SK-N-SH (cell line): ENCODE measurements at regions not wholly inside any gene's neighbourhood (a gene's known extent, or its start where the extent isn't known, plus 50 kb on each side); places are given as distances from the start of the nearest gene placed in this dataset.

Source experiments
- CTCF ChIA-PET: fragments of 300-600, 350-600 bp; formaldehyde crosslinking; extraction: SDS; loops from one replicate; lab custom pipeline; 2021; lab: Yijun Ruan, JAX
- POLR2A ChIA-PET: fragments of 350-600 bp; sonication (Branson Sonifier 250); formaldehyde crosslinking; extraction: SDS; loops from one replicate; lab custom pipeline; 2020; ENCODE audit warnings: antibody characterized with exemption, inconsistent platforms; lab: Yijun Ruan, JAX
- DNase-seq: peaks from one replicate; pipeline ENCODE4 v3.0.0; 2012
- H2AFZ ChIP-seq: fragments of 200-600 bp; sonication (generic); 2 replicates; pipeline ENCODE4 v1.8.1; 2016; ENCODE audit warnings: antibody characterized with exemption, mild to moderate bottlenecking, low read depth
- H3F3A ChIP-seq: fragments of 200-600 bp; sonication (generic); replicated peaks from 2 replicates; pipeline ENCODE3; 2016; ENCODE audit warnings: antibody characterized with exemption, mild to moderate bottlenecking; ENCODE audit not compliant: insufficient read depth
- H3K27ac ChIP-seq, 2 experiments: fragments of 200-500 bp in 1 of 2; fragments of 200-600 bp in 1 of 2; sonication (Bioruptor generic) in 1 of 2; sonication (generic), shearing (Covaris generic) in 1 of 2; 2 replicates each; pipeline versions ENCODE4 v1.5.1 to v1.6.1; 2014 to 2016; ENCODE audit warnings: low read depth in 2 of 2, inconsistent platforms in 1 of 2, low read length in 1 of 2, mild to moderate bottlenecking in 1 of 2, mixed read lengths in 1 of 2
- H3K27me3 ChIP-seq: fragments of 200-600 bp; sonication (generic), shearing (Covaris generic); 2 replicates; pipeline ENCODE4 v1.6.1; 2016; ENCODE audit warnings: mixed run types; ENCODE audit not compliant: insufficient read depth
- H3K36me3 ChIP-seq, 2 experiments: fragments of 200-500 bp in 1 of 2; fragments of 200-600 bp in 1 of 2; sonication (Bioruptor generic) in 1 of 2; sonication (generic) in 1 of 2; replicated peaks in 1 of 2; 2 replicates each; pipeline versions ENCODE3 to v1.5.1; 2014 to 2016; ENCODE audit warnings: low read length in 1 of 2, mild to moderate bottlenecking in 1 of 2; ENCODE audit not compliant: insufficient read depth in 2 of 2, control insufficient read depth in 1 of 2
- H3K4me1 ChIP-seq, 2 experiments: fragments of 200-500 bp in 1 of 2; fragments of 200-600 bp in 1 of 2; sonication (Bioruptor generic) in 1 of 2; sonication (generic), shearing (Covaris generic) in 1 of 2; 2 replicates each; pipeline versions ENCODE4 v1.5.1 to v1.6.1; 2014 to 2016; ENCODE audit warnings: low read depth in 1 of 2, low read length in 1 of 2, mixed run types in 1 of 2; ENCODE audit not compliant: insufficient read depth in 2 of 2, control insufficient read depth in 1 of 2
- H3K4me2 ChIP-seq: fragments of 200-600 bp; sonication (generic), shearing (Covaris generic); 2 replicates; pipeline ENCODE4 v1.6.1; 2017; ENCODE audit warnings: mixed run types
- H3K4me3 ChIP-seq, 2 experiments: fragments of 200-500 bp in 1 of 2; fragments of 200-600 bp in 1 of 2; sonication (Bioruptor generic) in 1 of 2; sonication (generic), shearing (Covaris generic) in 1 of 2; 2 replicates each; pipeline versions ENCODE4 v1.5.1 to v1.8.1; 2014 to 2016; ENCODE audit warnings: low read depth in 2 of 2, inconsistent platforms in 1 of 2, low read length in 1 of 2, mild to moderate bottlenecking in 1 of 2, mixed read lengths in 1 of 2, moderate library complexity in 1 of 2
- H3K79me2 ChIP-seq: fragments of 200-600 bp; sonication (generic); 2 replicates; pipeline ENCODE4 v1.8.1; 2017; ENCODE audit warnings: mild to moderate bottlenecking; ENCODE audit not compliant: insufficient read depth
- H3K9ac ChIP-seq: fragments of 200-600 bp; sonication (generic); 2 replicates; pipeline ENCODE4 v1.6.1; 2017; ENCODE audit warnings: mixed run types
- H3K9me2 ChIP-seq: fragments of 200-600 bp; sonication (generic); 2 replicates; pipeline ENCODE4 v1.6.1; 2017; ENCODE audit warnings: mixed run types
- H3K9me3 ChIP-seq: fragments of 200-600 bp; sonication (generic); 2 replicates; pipeline ENCODE4 v1.6.1; 2017; ENCODE audit warnings: mixed run types, mild to moderate bottlenecking, moderate library complexity
- H4K20me1 ChIP-seq: fragments of 200-600 bp; sonication (generic); 2 replicates; pipeline ENCODE4 v1.6.1; 2017; ENCODE audit warnings: mild to moderate bottlenecking, mixed run types; ENCODE audit not compliant: insufficient read depth
- FOSL2 ChIP-seq: IDR thresholded peaks from 2 replicates; pipeline ENCODE4 v1.4.0; 2012; ENCODE audit warnings: low read depth, mild to moderate bottlenecking, moderate library complexity, borderline replicate concordance
- FOXM1 ChIP-seq: IDR thresholded peaks from 2 replicates; pipeline ENCODE4 v1.4.0; 2012; ENCODE audit warnings: low read depth, mild to moderate bottlenecking
- MEF2A ChIP-seq: IDR thresholded peaks from 2 replicates; pipeline ENCODE4 v1.4.0; 2012; ENCODE audit warnings: low read depth, borderline replicate concordance
- POLR2AphosphoS5 ChIP-seq: IDR thresholded peaks from 2 replicates; pipeline ENCODE4 v1.6.1; 2012; ENCODE audit warnings: low read depth, low read length
- RCOR1 ChIP-seq: fragments of 150-350 bp; IDR thresholded peaks from 2 replicates; pipeline ENCODE4 v1.6.1; 2017; ENCODE audit warnings: antibody characterized with exemption, low read length
- RFX5 ChIP-seq: IDR thresholded peaks from 2 replicates; pipeline ENCODE4 v1.6.1; 2012; ENCODE audit warnings: mild to moderate bottlenecking, improper control_type of control experiment, low read length
- SIN3A ChIP-seq: IDR thresholded peaks from 2 replicates; pipeline ENCODE4 v1.6.1; 2012; ENCODE audit warnings: low read depth, mild to moderate bottlenecking, low read length, moderate library complexity, borderline replicate concordance
- TEAD4 ChIP-seq: IDR thresholded peaks from 2 replicates; pipeline ENCODE4 v1.4.0; 2012; ENCODE audit warnings: mild to moderate bottlenecking, borderline replicate concordance; ENCODE audit not compliant: insufficient read depth
- USF1 ChIP-seq: IDR thresholded peaks from 2 replicates; pipeline ENCODE4 v1.4.0; 2012; ENCODE audit warnings: low read depth, borderline replicate concordance
- WGBS: methylation state at CpG from one replicate; pipeline ENCODE4 v1.1.6; 2017; ENCODE audit warnings: low lambda C conversion rate; 5-methylcytosine and 5-hydroxymethylcytosine counted together
- TF ChIP-seq, protein P1 (sequence below): IDR thresholded peaks from 2 replicates; pipeline ENCODE4; 2012
- TF ChIP-seq, protein P2 (sequence below): IDR thresholded peaks from 2 replicates; pipeline ENCODE4 v1.4.0; 2012; ENCODE audit warnings: low read depth, borderline replicate concordance
- TF ChIP-seq, protein P3 (sequence below): fragments of 150-350 bp; IDR thresholded peaks from 2 replicates; pipeline ENCODE4 v1.6.1; 2016; ENCODE audit warnings: mild to moderate bottlenecking, low read depth, low read length
- TF ChIP-seq, protein P4 (sequence below): fragments of 200-600 bp; sonication (generic); IDR thresholded peaks from 2 replicates; pipeline ENCODE4 v1.6.1; 2017; ENCODE audit warnings: antibody characterized with exemption, mild to moderate bottlenecking, moderate library complexity
- TF ChIP-seq, protein P5 (sequence below): IDR thresholded peaks from 2 replicates; pipeline ENCODE4 v1.4.0; 2012; ENCODE audit warnings: low read depth

DNA sequence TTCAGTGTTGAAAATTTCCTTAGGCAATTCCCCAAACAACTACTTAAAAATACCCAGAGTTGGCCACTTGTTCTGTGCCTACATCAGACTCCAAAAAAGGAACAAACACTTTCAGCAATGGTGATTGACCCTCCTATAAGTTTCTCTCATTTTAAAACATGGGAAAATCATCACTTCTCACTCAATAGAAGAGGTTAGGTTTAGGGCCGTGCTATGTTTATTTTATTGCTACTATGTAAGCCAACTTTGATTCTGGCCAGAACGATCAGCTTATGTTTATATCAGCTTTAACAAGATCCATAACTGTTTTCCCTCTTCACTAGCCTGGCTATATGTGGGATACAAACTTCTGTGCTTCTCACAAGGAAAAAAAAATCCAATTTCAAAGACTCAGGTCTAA, 133.1 kb downstream of the MTNR1A start:
- Histone ChIP-seq H3K4me2 (no peak overlapping the region), H3K27me3 (peaks cover 7% of the 10 kb centered on the region; the same call in 1 of the 2 replicates), H3K27ac (no peak overlapping the region), H4K20me1 (no peaks in the 10 kb centered on the region), H3K4me1 (no peaks in the 10 kb centered on the region), H3K9me2 (no peaks in the 10 kb centered on the region), H3K36me3 (no peaks in the 10 kb centered on the region), H2AFZ (no peak overlapping the region), H3K4me3 (no peak overlapping the region), H3K79me2 (no peaks in the 10 kb centered on the region), H3K9ac (no peak overlapping the region), H3F3A (no peaks in the 10 kb centered on the region), H3K9me3 (no peaks in the 10 kb centered on the region)
- 17% methylated on average over 2 of the region's 2 CpGs for WGBS
- ChIA-PET POLR2A (no interaction called here), CTCF (no interaction called here)
- DNase-seq = no peak
- TF ChIP-seq SIN3A (no peak), USF1 (no peak), TEAD4 (no peak), POLR2AphosphoS5 (no peak), RFX5 (no peak), FOXM1 (no peak), FOSL2 (no peak), RCOR1 (no peak), MEF2A (no peak)
- TF ChIP-seq, protein P1, sequence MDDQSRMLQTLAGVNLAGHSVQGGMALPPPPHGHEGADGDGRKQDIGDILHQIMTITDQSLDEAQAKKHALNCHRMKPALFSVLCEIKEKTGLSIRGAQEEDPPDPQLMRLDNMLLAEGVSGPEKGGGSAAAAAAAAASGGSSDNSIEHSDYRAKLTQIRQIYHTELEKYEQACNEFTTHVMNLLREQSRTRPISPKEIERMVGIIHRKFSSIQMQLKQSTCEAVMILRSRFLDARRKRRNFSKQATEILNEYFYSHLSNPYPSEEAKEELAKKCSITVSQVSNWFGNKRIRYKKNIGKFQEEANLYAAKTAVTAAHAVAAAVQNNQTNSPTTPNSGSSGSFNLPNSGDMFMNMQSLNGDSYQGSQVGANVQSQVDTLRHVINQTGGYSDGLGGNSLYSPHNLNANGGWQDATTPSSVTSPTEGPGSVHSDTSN = no peak
- TF ChIP-seq, protein P2, sequence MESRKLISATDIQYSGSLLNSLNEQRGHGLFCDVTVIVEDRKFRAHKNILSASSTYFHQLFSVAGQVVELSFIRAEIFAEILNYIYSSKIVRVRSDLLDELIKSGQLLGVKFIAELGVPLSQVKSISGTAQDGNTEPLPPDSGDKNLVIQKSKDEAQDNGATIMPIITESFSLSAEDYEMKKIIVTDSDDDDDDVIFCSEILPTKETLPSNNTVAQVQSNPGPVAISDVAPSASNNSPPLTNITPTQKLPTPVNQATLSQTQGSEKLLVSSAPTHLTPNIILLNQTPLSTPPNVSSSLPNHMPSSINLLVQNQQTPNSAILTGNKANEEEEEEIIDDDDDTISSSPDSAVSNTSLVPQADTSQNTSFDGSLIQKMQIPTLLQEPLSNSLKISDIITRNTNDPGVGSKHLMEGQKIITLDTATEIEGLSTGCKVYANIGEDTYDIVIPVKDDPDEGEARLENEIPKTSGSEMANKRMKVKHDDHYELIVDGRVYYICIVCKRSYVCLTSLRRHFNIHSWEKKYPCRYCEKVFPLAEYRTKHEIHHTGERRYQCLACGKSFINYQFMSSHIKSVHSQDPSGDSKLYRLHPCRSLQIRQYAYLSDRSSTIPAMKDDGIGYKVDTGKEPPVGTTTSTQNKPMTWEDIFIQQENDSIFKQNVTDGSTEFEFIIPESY = no peak
- TF ChIP-seq, protein P3, sequence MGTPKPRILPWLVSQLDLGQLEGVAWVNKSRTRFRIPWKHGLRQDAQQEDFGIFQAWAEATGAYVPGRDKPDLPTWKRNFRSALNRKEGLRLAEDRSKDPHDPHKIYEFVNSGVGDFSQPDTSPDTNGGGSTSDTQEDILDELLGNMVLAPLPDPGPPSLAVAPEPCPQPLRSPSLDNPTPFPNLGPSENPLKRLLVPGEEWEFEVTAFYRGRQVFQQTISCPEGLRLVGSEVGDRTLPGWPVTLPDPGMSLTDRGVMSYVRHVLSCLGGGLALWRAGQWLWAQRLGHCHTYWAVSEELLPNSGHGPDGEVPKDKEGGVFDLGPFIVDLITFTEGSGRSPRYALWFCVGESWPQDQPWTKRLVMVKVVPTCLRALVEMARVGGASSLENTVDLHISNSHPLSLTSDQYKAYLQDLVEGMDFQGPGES = no peak
- TF ChIP-seq, protein P4, sequence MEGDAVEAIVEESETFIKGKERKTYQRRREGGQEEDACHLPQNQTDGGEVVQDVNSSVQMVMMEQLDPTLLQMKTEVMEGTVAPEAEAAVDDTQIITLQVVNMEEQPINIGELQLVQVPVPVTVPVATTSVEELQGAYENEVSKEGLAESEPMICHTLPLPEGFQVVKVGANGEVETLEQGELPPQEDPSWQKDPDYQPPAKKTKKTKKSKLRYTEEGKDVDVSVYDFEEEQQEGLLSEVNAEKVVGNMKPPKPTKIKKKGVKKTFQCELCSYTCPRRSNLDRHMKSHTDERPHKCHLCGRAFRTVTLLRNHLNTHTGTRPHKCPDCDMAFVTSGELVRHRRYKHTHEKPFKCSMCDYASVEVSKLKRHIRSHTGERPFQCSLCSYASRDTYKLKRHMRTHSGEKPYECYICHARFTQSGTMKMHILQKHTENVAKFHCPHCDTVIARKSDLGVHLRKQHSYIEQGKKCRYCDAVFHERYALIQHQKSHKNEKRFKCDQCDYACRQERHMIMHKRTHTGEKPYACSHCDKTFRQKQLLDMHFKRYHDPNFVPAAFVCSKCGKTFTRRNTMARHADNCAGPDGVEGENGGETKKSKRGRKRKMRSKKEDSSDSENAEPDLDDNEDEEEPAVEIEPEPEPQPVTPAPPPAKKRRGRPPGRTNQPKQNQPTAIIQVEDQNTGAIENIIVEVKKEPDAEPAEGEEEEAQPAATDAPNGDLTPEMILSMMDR = no peak
- TF ChIP-seq, protein P5, sequence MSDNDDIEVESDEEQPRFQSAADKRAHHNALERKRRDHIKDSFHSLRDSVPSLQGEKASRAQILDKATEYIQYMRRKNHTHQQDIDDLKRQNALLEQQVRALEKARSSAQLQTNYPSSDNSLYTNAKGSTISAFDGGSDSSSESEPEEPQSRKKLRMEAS = no peak
